Activated CD4-positive, alpha-beta T cell treated with anti-CD3 and anti-CD28 coated beads for 4 hours (primary cell): ENCODE measurements at regions not wholly inside any gene's neighbourhood (a gene's known extent, or its start where the extent isn't known, plus 50 kb on each side); places are given as distances from the start of the nearest gene placed in this dataset.
"Not testable (repeated sequence)": the region's sequence is repeated elsewhere in the genome, so short reads cannot be mapped to it uniquely, and the experiment has no call there.

Source experiments
- DNase-seq, 2 donors: peaks; one replicate each; pipeline ENCODE4 v3.0.0-alpha.2; 2020

DNA sequence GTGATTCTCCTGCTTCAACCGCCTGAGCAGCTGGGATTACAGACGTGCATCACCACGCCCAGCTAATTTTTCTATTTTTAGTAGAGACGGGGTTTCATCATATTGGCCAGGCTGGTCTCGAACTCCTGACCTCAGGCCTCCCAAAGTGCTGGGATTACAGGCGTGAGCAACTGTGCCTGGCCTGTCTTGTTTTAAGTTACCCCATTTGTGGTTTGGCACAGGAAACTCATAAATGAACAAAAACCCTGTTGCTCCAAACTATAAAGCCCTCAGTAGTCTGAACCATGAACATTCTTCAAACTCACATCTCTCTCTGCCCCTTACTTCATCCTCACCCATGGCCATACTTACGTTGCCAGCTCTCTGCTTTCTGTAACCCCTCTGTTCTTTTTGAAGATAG is 61.7 kb downstream of the RHOU start:
- DNase-seq = not testable (repeated sequence)

GRCh38 chr1:228798035-228798434 is 62.8 kb downstream of the RHOU start:
- DNase-seq = no peak

- DNase-seq = no peak
Measured at GRCh38 chr1:228798548-228798947, 63.3 kb downstream of the RHOU start.

DNA sequence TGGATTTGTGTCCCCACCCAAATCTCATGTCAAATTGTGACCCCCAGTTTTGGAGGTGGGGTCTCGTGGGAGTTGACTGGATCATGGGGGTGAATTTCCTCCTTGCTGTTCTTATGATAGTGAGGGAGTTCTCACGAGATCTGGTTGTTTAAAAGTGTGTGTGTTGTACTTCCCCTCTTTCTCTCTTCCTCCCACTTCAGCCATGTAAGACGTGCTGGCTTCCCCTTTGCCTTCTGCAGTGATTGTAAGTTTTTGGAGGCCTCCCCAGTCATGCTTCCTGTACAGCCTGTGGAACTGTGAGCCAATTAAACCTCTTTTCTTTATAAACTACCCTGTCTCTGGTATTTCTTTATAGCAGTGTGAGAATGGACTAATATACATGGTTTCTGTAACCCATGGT is 64.6 kb downstream of the RHOU start:
- no peak for DNase-seq

DNA sequence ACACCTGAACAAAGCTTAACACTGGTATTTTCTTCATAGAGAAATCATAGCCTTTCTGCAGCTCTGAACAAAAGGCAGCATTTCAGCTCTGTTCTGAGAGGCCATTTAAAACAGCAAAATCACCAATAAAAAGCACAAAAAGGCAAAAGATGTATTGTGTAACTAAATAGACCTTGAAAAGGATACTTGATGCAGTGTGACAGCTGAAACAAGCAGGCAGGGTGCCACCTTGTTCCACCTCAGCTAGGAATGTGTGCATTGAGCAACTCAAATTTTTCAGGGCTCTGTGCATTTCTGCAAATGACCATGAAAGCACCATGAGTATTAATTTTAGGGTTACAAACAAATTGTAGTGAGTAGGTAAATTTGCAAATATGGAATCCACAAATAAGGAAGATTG is 65.8 kb downstream of the RHOU start:
- no peak for DNase-seq

DNA sequence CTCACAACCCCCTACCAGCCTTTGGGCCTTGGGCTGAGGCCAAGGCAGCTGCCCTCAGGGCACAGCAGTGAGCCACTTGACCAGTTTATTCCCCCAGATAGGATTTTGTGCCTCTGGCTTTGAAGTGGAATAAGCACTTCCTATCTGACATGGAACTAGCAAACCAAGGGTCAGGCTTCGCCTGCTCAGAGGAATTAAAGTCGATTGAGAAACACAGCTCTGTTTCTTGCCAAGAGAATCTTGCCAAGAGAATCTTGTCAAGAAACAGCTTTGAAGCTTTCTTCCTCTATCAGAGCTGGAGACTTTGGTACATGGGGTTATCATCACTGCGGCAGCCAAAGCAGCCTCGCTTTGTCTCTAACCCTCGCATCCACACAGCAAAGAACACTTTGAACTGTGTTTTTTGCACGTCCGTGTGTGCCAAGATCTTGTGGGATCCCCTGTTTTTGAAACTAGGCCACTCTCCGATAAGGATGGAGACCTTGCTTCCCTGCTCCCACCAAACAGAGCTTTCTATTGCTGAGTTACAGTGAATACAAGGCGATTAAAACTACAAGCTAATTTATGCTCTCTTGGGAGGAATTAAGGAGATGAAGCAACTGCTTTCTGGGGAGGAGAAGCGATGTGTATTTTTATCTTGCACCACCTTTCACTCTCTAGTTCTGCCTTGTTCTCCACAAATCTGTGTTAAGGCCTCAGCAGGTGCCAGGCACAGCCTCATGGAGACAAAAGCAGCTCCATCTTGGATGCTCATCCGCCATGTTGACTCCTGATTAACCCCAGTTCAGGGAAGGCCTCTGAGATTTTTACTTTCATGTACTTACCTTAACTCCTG is 67.3 kb downstream of the RHOU start:
- DNase-seq = no peak

- no peak for DNase-seq
Measured at GRCh38 chr1:228803421-228803820, 68.1 kb downstream of the RHOU start.

DNA sequence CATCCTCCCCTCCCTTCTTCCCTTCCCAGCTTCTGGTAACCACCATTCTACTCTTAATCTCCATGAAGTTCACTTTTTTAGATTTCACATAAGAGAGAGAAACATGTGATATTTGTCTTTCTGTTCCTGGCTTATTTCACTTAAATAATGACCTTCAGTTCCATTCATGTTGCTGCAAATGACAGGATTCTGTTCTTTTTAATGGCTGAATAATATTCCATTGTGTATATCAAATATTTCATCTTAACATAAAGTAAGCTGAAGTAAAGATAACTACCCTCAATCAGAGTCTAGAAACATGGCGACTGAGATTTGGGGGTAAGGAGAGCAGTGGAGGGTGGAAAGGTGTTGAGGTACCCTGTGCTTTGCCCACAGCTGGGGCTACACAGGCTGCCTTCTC is 68.9 kb downstream of the RHOU start:
- DNase-seq = no peak

GRCh38 chr1:228804640-228805413 is 69.5 kb downstream of the RHOU start:
- no peak for DNase-seq

- DNase-seq = no peak
Measured at GRCh38 chr1:228807904-228808605, 72.8 kb downstream of the RHOU start.

DNA sequence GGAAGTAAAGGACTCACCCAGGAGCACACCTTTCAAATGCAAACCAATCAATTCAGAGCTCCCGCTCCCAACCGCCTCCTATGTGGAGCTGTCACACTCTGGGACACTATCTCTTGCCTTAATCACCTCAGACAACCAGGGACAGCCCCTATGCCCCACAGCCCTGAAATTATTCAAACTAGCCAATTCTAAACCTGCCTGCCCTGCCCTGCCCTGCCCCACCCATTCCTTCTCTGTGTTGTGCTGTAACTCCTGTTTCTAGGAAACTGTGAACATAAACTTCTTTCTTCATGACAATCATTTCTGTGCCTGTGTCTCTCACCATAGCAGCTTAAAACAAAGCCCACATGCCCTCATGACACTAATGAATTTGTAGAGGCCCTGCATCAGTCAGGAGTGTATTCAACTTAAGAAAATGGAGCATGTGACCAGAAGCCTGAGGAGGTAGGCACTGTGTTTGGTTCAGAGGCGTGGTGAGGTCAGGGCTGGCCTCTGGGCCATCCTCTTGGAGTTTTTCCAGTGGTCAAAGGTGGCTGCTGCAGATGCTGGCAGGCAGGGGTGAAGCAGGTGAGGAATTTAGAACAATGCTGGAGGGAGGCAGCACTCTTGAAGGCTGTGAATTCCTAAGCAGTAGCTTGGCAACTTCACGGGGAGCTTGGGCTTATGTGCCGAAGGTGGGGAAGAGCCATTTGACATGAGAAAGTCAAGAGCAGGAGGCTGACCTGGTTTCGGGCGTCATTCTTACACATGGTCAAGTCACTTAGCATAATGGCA is 74.5 kb downstream of the RHOU start:
- no peak for DNase-seq

- DNase-seq = no peak
Measured at GRCh38 chr1:228810395-228810758, 75.1 kb downstream of the RHOU start.

DNA sequence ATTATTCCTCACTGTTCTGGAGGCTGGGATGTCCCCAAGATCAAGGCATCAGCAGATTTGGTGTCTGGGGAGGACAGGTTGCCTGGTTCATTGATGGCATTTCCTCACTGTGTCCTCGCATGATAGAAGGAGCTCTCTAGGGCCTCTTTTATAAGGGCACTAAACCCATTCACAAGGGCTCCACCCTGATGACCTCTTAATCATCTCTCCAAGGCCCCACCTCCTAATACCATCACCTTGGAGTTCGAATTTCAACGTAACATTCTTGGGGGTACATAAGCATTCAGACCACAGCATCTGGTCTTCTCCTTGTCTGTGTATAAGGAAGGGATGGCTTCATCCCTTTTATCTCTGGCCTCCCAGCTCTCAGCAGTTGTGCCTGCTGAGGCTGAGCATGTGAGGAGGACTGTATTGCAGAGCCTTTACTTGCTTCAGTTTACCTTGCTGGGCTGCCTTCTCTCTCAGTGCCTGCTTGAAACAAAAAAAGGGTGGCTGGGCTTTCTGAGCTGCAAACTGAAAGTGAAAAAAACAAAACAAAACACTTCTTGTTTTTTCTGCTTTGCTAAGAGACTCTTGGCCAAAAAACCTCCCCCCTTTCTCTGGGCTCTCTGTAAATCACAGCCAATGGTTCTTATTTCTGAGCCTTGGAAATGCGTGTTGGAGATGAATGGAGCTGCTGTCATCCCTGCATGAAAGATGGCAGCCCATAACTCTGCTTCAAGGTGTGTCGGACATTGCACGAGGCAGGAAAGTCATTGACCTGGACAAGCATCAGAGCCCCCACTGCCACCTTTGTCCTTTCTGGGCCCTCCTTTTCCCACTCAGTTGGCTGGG is 75.8 kb downstream of the RHOU start:
- DNase-seq = no peak

DNA sequence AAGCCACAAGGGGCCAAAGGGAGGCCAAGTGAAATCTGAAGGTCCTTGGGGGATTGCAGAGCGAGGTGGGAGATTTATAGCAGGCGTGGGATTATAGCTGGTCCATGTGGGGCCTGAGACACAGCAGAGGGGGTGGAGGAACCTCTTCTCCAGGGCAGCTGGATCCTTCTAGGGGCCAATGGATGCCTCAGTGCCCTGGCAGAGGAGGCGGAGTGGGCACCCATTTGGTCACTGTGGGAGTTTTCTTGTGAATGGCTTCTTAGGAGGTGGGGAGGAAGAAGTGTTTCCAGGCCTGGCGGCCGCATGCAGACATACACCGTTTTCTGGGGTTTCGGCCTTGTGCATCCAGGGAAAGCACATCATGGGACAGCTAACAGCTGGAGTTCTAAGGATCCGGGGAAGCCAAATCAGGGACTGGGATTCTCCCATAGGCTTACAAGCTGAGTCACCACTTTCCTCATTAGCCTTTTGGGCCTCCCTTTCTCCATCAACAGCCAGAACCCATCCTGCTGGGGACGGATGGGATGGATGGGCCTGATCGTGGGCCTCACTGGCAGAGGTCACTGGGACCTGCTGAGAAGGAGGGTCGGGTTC is 76.5 kb downstream of the RHOU start:
- no peak for DNase-seq

DNA sequence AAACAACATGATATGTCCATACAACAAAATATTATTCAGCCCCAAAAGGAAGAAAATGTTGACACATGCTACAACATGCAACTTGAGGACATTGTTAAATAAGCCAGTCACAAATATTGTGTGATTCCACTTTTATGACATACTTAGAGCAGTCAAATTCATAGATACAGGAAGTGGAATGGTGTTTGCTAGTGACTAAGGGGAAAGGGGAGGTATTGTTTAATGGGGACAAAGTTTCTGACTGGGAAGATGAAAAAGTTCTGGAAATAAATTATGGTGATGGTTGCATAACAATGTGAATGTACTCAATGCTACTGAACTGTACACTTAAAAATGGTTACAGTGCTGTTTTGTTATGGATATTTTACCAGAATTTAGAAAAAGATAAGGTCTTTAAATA is 77.7 kb downstream of the RHOU start:
- no peak for DNase-seq

GRCh38 chr1:228814176-228814575 is 78.9 kb downstream of the RHOU start:
- no peak for DNase-seq

DNA sequence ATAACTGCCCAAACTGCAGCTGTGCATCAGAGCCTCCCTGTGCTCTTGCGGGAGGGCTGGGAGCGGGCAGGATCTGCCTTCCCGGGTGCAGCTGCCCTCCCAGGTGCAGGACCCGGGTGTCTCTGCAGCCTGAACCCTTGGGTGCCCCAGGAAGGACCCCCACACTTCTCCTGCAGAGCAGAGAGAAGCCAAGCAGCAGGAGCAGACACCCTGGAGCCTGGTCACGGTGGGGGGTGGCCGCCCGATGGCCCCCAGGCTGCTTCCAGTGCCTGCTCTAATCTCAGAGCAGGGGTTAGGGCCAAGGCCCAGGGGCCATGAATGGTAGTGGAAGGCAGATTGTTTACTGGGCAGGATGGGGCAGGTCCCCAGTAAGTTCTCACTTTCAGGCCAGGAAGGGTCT is 83.0 kb downstream of the RHOU start:
- DNase-seq = no peak

DNA sequence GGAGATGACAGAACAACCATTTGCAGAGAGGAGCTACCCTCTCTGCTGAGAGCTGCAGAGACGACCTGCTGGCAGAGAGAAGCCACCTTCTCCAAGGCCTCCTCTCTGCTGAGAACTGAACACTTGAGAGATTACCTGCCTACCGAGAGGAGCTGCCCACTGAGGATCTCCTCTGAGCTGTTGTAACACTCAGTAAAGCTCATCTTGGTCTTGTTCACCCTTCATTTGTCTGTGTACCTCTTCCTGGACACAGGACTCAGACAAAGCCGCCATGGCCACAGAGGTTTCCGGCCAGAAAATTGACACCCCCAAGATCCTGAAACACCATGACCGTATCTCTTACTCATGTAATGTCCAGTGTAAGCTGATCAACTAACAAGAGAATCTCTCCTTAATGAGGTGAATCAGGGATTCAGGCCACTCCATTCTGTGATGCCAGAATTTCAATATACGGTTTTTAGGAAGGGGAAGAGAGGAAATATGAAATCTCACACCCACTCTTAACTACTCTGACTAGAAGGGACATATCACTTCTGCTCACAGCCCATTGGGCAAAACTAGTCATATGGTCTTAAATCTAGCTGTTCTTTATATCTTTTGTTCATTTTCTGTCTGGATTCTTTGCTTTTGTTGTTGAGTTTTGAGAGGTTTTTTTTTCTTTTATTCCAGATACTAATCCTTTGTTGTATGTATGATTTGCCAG is 83.8 kb downstream of the RHOU start:
- no peak for DNase-seq

DNA sequence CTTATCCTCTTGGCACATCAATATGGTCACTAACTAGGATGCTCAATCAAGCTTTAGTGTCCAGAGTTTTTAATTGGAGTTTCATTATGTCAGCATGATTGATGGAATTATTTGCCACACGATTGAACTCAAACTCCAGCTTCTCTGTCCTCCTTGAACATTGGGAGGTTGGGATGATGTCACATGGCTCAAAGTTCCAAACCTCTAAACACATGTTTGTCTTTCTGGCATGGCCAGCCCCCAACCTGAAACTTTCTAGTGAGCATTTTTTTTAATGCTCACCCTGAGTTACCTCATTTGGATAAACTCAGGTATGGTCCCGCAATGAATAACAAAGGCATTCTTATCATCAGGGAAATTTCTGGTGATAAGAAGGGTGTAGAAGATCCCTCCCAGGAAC is 86.0 kb downstream of the RHOU start:
- no peak for DNase-seq

- DNase-seq = no peak
Measured at GRCh38 chr1:228823200-228823599, 87.9 kb downstream of the RHOU start.

GRCh38 chr1:228824366-228824765 is 89.1 kb downstream of the RHOU start:
- DNase-seq = no peak
